ENCODE measurements at regions not wholly inside any gene's neighbourhood (a gene's known extent, or its start where the extent isn't known, plus 50 kb on each side); places are given as distances from the start of the nearest gene placed in this dataset.

GRCh38 chr15:38868326-38869114, 303.9 kb upstream of the RASGRP1 start:
- DNase-seq (ENCODE audit: low read depth in 1 of 2, low spot score in 2 of 2) = no peak
- Histone ChIP-seq H3K18ac (ENCODE audit: extremely low read depth, low read length) (no peak overlapping the region), H3K4me1 (replicated peaks in 1 of 4; ENCODE audit: control insufficient read depth in 3 of 4, insufficient read depth in 4 of 4, low read length in 3 of 4) (no peaks in the 10 kb centered on the region), H2AK5ac (ENCODE audit: low read depth, low read length) (no peak overlapping the region), H3K23me2 (ENCODE audit: low read depth, low read length) (no peaks in the 10 kb centered on the region), H4K20me1 (replicated peaks in 1 of 2; ENCODE audit: control insufficient read depth in 1 of 2, insufficient read depth in 2 of 2, low read length in 2 of 2) (no peaks in the 10 kb centered on the region), H3K9ac (replicated peaks in 1 of 4; ENCODE audit: extremely low read depth in 1 of 4, low read depth in 3 of 4, low read length in 3 of 4) (no peak overlapping the region), H3K27me3 (replicated peaks in 1 of 4; ENCODE audit: control insufficient read depth in 3 of 4, extremely low read depth in 1 of 4, insufficient read depth in 3 of 4, low read length in 3 of 4) (no peaks in the 10 kb centered on the region), H3K36me3 (ENCODE audit: control insufficient read depth in 2 of 4, insufficient read depth in 4 of 4, low read length in 3 of 4) (no peaks in the 10 kb centered on the region), H2BK12ac (ENCODE audit: low read depth, low read length) (no peak overlapping the region), H2BK20ac (ENCODE audit: low read length) (no peak overlapping the region), H2AFZ (ENCODE audit: low read length) (no peak overlapping the region), H3K14ac (ENCODE audit: insufficient read length) (no peak overlapping the region), H3K9me3 (ENCODE audit: insufficient read depth in 2 of 2, low read depth in 1 of 2, low read length in 1 of 2) (peaks cover 3 to 6% of the 10 kb centered on the region in 2 experiments; a peak in 1 of 4 replicates), H3K79me2 (ENCODE audit: control insufficient read depth in 1 of 2, insufficient read depth in 2 of 2, low read length in 2 of 2) (no peaks in the 10 kb centered on the region), H3K27ac (ENCODE audit: low read depth, low read length) (no peak overlapping the region), H4K8ac (ENCODE audit: extremely low read depth, insufficient read depth, low read length) (no peak overlapping the region), H3K79me1 (ENCODE audit: low read depth, low read length) (no peaks in the 10 kb centered on the region), H4K91ac (replicated peaks; ENCODE audit: insufficient read length, low read length) (no peak overlapping the region), H2BK5ac (ENCODE audit: low read depth, low read length) (no peak overlapping the region), H3K4me2 (ENCODE audit: insufficient read depth in 1 of 2, low read depth in 2 of 2, low read length in 2 of 2) (no peak overlapping the region), H3K56ac (replicated peaks; ENCODE audit: insufficient read length, low read depth, low read length) (no peak overlapping the region), H2BK120ac (replicated peaks; ENCODE audit: low read depth, low read length) (no peak overlapping the region), H3K4ac (replicated peaks; ENCODE audit: insufficient read length, low read depth, low read length) (no peak overlapping the region), H4K5ac (ENCODE audit: insufficient read length, low read depth, low read length) (no peak overlapping the region), H3K4me3 (ENCODE audit: extremely low read depth in 1 of 4, insufficient read depth in 2 of 4, low read depth in 3 of 4, low read length in 4 of 4) (no peak overlapping the region), H2BK15ac (ENCODE audit: low read length) (no peak overlapping the region), H3K23ac (ENCODE audit: insufficient read length) (no peak overlapping the region)
- ChIA-PET POLR2A (ENCODE audit: partially characterized antibody) (no interaction called here), CTCF (ENCODE audit: partially characterized antibody) (interaction anchor here (1.0 kb wide), 1 partner anchor 157 kb away, joined by 3 read pairs; no protein-coding TSS in a partner anchor)
- WGBS, 2 experiments (ENCODE audit: extremely low coverage in 1 of 2, insufficient coverage in 1 of 2, insufficient read length in 1 of 2, insufficient replicate concordance in 2 of 2, low coverage in 1 of 2, low lambda C conversion rate in 2 of 2, missing lambda C conversion rate in 1 of 2) = 90% methylated on average over 8 of the region's 8 CpGs; no CpG with 5 or more reads in 1 of the 2 experiments
- TF ChIP-seq ATF2 (IDR thresholded peaks at IDR 0.05; ENCODE audit: low read length) = no peak
- TF ChIP-seq RFX5 (IDR thresholded peaks at IDR 0.05; ENCODE audit: borderline replicate concordance, low read depth, low read length) = no peak
- no peak for TF ChIP-seq E2F6 (IDR thresholded peaks at IDR 0.05)
- no peak for TF ChIP-seq POU5F1 (IDR thresholded peaks at IDR 0.05; ENCODE audit: low read depth, low read length)
- no peak for TF ChIP-seq EP300 (IDR thresholded peaks at IDR 0.05; ENCODE audit: borderline replicate concordance in 1 of 2, low read depth in 2 of 2, low read length in 2 of 2)
- FAIRE-seq = no peak
